ENCODE measurements at regions not wholly inside any gene's neighbourhood (a gene's known extent, or its start where the extent isn't known, plus 50 kb on each side); places are given as distances from the start of the nearest gene placed in this dataset.

GRCh38 chr22:20641919-20642579, 131.9 kb upstream of the SERPIND1 start:
- Histone ChIP-seq H3K4me3 (ENCODE audit: insufficient read depth, low read depth, low read length) (no peak overlapping the region), H3K18ac (ENCODE audit: low read depth, low read length) (no peak overlapping the region), H2AK9ac (replicated peaks; ENCODE audit: low read depth, low read length, poor library complexity) (no peak overlapping the region), H2BK15ac (ENCODE audit: low read depth, low read length) (no peak overlapping the region), H3K27me3 (ENCODE audit: control insufficient read depth, insufficient read depth, low read length) (peaks cover 49% of the 10 kb centered on the region), H4K20me1 (ENCODE audit: insufficient read depth, low read length) (no peaks in the 10 kb centered on the region), H3K23ac (ENCODE audit: low read depth, low read length) (no peak overlapping the region), H2AK5ac (ENCODE audit: low read depth, low read length) (no peak overlapping the region), H3K9me1 (ENCODE audit: insufficient read depth, low read length) (no peaks in the 10 kb centered on the region), H2AFZ (replicated peaks; ENCODE audit: low read length, poor library complexity) (no peak overlapping the region), H4K8ac (ENCODE audit: low read depth in 2 of 2, low read length in 2 of 2) (no peak overlapping the region), H3K36me3 (ENCODE audit: control insufficient read depth, insufficient read depth, low read length) (no peaks in the 10 kb centered on the region), H2BK120ac (ENCODE audit: low read depth, low read length) (no peak overlapping the region), H4K5ac (ENCODE audit: low read depth, low read length) (no peak overlapping the region), H3K9me3 (ENCODE audit: control insufficient read depth, insufficient read depth, low read length) (no peaks in the 10 kb centered on the region), H3K56ac (ENCODE audit: extremely low read depth, insufficient read depth, low read length) (no peak overlapping the region), H3K4me1 (ENCODE audit: control insufficient read depth, insufficient read depth, low read length) (no peaks in the 10 kb centered on the region), H3K79me1 (ENCODE audit: low read depth in 1 of 2, low read length in 2 of 2) (no peaks in the 10 kb centered on the region), H3K4ac (ENCODE audit: low read depth, low read length) (no peak overlapping the region), H3K9ac (ENCODE audit: low read depth, low read length) (no peak overlapping the region), H2BK5ac (ENCODE audit: low read depth, low read length, poor library complexity, severe bottlenecking) (no peak overlapping the region), H2BK20ac (ENCODE audit: low read depth, low read length) (no peak overlapping the region), H4K91ac (ENCODE audit: insufficient read depth, low read depth, low read length) (no peak overlapping the region), H3K14ac (replicated peaks; ENCODE audit: low read depth, low read length) (no peak overlapping the region), H3K4me2 (ENCODE audit: low read depth, low read length) (no peak overlapping the region), H3K27ac (ENCODE audit: insufficient read depth, low read length) (no peak overlapping the region)
- TF ChIP-seq RCOR1 (IDR thresholded peaks at IDR 0.05; ENCODE audit: insufficient replicate concordance, low read length) (no peak), FOS (IDR thresholded peaks at IDR 0.05; ENCODE audit: low read depth, low read length) (no peak), SMC3 (IDR thresholded peaks at IDR 0.05; ENCODE audit: low read depth, low read length) (no peak), CTCF (conservative IDR thresholded peaks at IDR 0.05; ENCODE audit: low read depth, low read length) (no peak), MAFK (IDR thresholded peaks at IDR 0.05; ENCODE audit: low read depth, low read length) (no peak), POLR2A (IDR thresholded peaks at IDR 0.05; ENCODE audit: low read depth, low read length) (no peak), ELK1 (IDR thresholded peaks at IDR 0.05; ENCODE audit: borderline replicate concordance, low read depth, low read length) (no peak), USF2 (IDR thresholded peaks at IDR 0.05; ENCODE audit: low read depth, low read length) (no peak)
- ChIA-PET CTCF (no interaction called here), POLR2A (ENCODE audit: unreplicated experiment) (no interaction called here)
- WGBS, 2 experiments (ENCODE audit: extremely low coverage in 2 of 2, insufficient read length in 1 of 2), result no CpG with 5 or more reads among the region's 5 CpGs
- intact Hi-C loops (cut with micrococcal nuclease) (no loop called here), in situ Hi-C loops (cut with MboI; ENCODE audit: low sequenced_read_pairs) (no loop called here), dilution Hi-C loops (cut with HindIII; ENCODE audit: low sequenced_read_pairs, unreplicated experiment) (no loop called here)
- ATAC-seq (ENCODE audit: low read depth) (no peak), DNase-seq (no peak)
- BruUV-seq (replicated peaks), result no TSS peak
